H1 (cell line): ENCODE measurements at regions not wholly inside any gene's neighbourhood (a gene's known extent, or its start where the extent isn't known, plus 50 kb on each side); places are given as distances from the start of the nearest gene placed in this dataset.
A peak's percentile ranks its signal among the peaks of the same experiment; 100 is the strongest.

ENCODE experiments used
- CHD1 ChIP-seq: IDR thresholded peaks from 2 replicates; pipeline ENCODE4 v1.6.1; 2012; ENCODE audit warnings: low read depth, low read length, improper control_type of control experiment
- CREB1 ChIP-seq: IDR thresholded peaks from 2 replicates; pipeline ENCODE4 v1.6.1; 2012; ENCODE audit warnings: inconsistent platforms
- FOSL1 ChIP-seq: IDR thresholded peaks from 2 replicates; pipeline ENCODE4 v1.6.1; 2011; ENCODE audit warnings: mild to moderate bottlenecking, low read depth, low read length, moderate library complexity; ENCODE audit not compliant: insufficient read depth
- HDAC6 ChIP-seq: IDR thresholded peaks from one replicate; pipeline ENCODE4 v1.7.1; 2012; ENCODE audit warnings: low read depth, mild to moderate bottlenecking, inconsistent platforms, low read length, moderate library complexity
- KDM1A ChIP-seq: fragments of 200-600, 300-600 bp; sonication (generic); IDR thresholded peaks from 2 replicates; pipeline ENCODE4 v1.7.1; 2016; ENCODE audit warnings: mild to moderate bottlenecking, low read length, borderline replicate concordance
- NRF1 ChIP-seq: IDR thresholded peaks from 2 replicates; pipeline ENCODE4 v1.6.1; 2011; ENCODE audit warnings: mild to moderate bottlenecking, low read depth, low read length, improper control_type of control experiment
- PHF8 ChIP-seq: fragments of 200-600 bp; sonication (generic); conservative IDR thresholded peaks from 2 replicates; pipeline ENCODE4 v1.7.1; 2012; ENCODE audit warnings: low read depth, mild to moderate bottlenecking, inconsistent platforms, low read length, moderate library complexity
- RAD21 ChIP-seq, 2 experiments: IDR thresholded peaks in 1 of 2; conservative IDR thresholded peaks in 1 of 2; 2 replicates each; pipeline ENCODE4 v1.6.1; 2011; ENCODE audit warnings: low read depth in 2 of 2, low read length in 2 of 2, improper control_type of control experiment in 1 of 2, inconsistent platforms in 1 of 2, mild to moderate bottlenecking in 1 of 2, moderate library complexity in 1 of 2
- RXRA ChIP-seq: IDR thresholded peaks from 2 replicates; pipeline ENCODE4 v1.6.1; 2011; ENCODE audit warnings: low read depth, mild to moderate bottlenecking, low read length, moderate library complexity; ENCODE audit not compliant: insufficient read depth
- SIX5 ChIP-seq: IDR thresholded peaks from 2 replicates; pipeline ENCODE4 v1.6.1; 2011; ENCODE audit warnings: mild to moderate bottlenecking, low read depth, low read length
- SP1 ChIP-seq: IDR thresholded peaks from 2 replicates; pipeline ENCODE4 v1.6.1; 2011; ENCODE audit warnings: low read depth, low read length
- SP4 ChIP-seq: IDR thresholded peaks from 2 replicates; pipeline ENCODE4 v1.6.1; 2012; ENCODE audit warnings: low read length, inconsistent platforms
- TAF1 ChIP-seq: IDR thresholded peaks from 2 replicates; pipeline ENCODE4 v1.6.1; 2011; ENCODE audit warnings: mild to moderate bottlenecking, low read depth, low read length
- TAF7 ChIP-seq: optimal IDR thresholded peaks from 2 replicates; pipeline ENCODE3; 2011; ENCODE audit warnings: low read depth, mild to moderate bottlenecking, inconsistent platforms, low read length, moderate library complexity, borderline replicate concordance
- TBP ChIP-seq: IDR thresholded peaks from 2 replicates; pipeline ENCODE4 v1.6.1; 2011; ENCODE audit warnings: low read depth, low read length, improper control_type of control experiment
- TCF12 ChIP-seq: IDR thresholded peaks from 2 replicates; pipeline ENCODE4 v1.6.1; 2011; ENCODE audit warnings: low read depth, mild to moderate bottlenecking, low read length
- TF ChIP-seq, protein P1 (sequence below): IDR thresholded peaks from 2 replicates; pipeline ENCODE4 v1.6.1; 2012; ENCODE audit warnings: low read length, inconsistent platforms

DNA sequence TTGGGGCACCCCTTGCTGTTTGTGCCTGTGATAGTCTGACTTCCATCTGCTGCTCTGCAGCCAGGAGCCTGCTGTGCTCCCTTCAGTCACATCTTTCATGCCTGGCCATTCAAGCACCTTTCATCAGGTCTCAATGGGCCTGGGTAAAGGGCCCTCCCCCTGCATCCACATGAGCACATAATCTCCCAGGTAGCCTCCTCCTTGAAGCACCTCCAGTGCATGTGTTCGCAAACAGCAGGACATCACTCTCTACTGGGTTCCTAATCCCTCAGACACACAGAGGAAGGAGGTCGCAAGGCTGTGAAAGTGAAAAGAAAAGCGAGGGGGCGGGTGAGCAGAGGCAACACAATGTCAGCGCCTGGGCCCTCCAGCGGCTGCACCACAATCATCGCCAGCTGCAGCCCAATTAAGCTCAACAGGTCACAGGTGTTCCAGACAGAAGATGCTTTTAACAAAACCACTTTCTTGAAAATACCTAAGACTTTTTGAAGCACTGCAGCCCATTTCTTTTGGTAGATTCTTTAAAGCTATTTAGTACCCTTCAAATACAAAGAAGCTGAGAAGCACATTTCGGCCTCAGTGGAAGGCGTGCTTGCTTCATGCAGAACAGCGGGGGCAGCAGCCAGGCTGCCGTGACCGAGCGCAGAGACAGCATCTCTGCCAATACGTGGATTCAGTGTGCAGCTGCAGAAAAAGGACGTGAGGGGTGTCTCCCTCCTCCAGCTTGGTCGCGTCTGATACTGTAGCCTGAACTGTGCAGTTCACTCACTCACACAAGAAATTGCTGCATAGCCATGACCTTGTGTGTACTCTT, 92.2 kb upstream of the SPRY1 start (continued):
- peak; percentile 57 for TF ChIP-seq TAF7
- TF ChIP-seq, protein P1, sequence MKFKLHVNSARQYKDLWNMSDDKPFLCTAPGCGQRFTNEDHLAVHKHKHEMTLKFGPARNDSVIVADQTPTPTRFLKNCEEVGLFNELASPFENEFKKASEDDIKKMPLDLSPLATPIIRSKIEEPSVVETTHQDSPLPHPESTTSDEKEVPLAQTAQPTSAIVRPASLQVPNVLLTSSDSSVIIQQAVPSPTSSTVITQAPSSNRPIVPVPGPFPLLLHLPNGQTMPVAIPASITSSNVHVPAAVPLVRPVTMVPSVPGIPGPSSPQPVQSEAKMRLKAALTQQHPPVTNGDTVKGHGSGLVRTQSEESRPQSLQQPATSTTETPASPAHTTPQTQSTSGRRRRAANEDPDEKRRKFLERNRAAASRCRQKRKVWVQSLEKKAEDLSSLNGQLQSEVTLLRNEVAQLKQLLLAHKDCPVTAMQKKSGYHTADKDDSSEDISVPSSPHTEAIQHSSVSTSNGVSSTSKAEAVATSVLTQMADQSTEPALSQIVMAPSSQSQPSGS, result peak; percentile 94
- TF ChIP-seq CREB1, result peak; percentile 48; the same call in 1 of the 2 replicates
- TF ChIP-seq SP1, result 0 out of 2 replicates have a peak, but pooled peaks have one; percentile 46
- peak; percentile 96 for TF ChIP-seq KDM1A
- no peak for TF ChIP-seq CHD1
- TF ChIP-seq TCF12, result peak; percentile 81
- 0 out of 2 replicates have a peak, but pooled peaks have one; percentile 66 for TF ChIP-seq RXRA
- TF ChIP-seq FOSL1, result no peak
- peak; percentile 70; the same call in 1 of the 2 replicates for TF ChIP-seq SP4
- no peak for TF ChIP-seq PHF8
- TF ChIP-seq TBP, result no peak
- peak; percentile 39 for TF ChIP-seq RAD21 (IDR thresholded peaks at IDR 0.05 in 1 of 2, conservative IDR thresholded peaks at IDR 0.05 in 1 of 2; ENCODE audit: low read depth in 2 of 2, low read length in 2 of 2)
- TF ChIP-seq HDAC6, result no peak
- no peak for TF ChIP-seq SIX5
- no peak for TF ChIP-seq TAF1
- TF ChIP-seq NRF1, result no peak
